A549 (cell line): ENCODE measurements at regions not wholly inside any gene's neighbourhood (a gene's known extent, or its start where the extent isn't known, plus 50 kb on each side); places are given as distances from the start of the nearest gene placed in this dataset.

Experiments
- ATAC-seq, 2 experiments: fragments of 200-7000 bp in 1 of 2; fragments of >200 bp in 1 of 2; cut with Nextera tagmentation in 1 of 2; cut with Tn5 transposase in 1 of 2; 3 replicates each; pipeline versions ENCODE4 v1.8.0 to v1.9.1; 2018 to 2020; ENCODE audit warnings: mild to moderate bottlenecking in 1 of 2, moderate library complexity in 1 of 2
- CTCF ChIA-PET: fragments of 300-600 bp; sonication (Branson Sonifier 250); formaldehyde crosslinking; extraction: SDS; loops from one replicate; lab custom pipeline; 2021; ENCODE audit warnings: antibody characterized with exemption, inconsistent platforms; lab: Yijun Ruan, JAX
- POLR2A ChIA-PET: fragments of 350-600 bp; formaldehyde crosslinking; extraction: SDS; loops from one replicate; lab custom pipeline; 2021; ENCODE audit warnings: antibody characterized with exemption, inconsistent platforms; lab: Yijun Ruan, JAX
- DNase-seq, 2 experiments: peaks; one replicate each; pipeline versions ENCODE4 v3.0.0 to v3.0.0-alpha.2; 2011 to 2016; ENCODE audit warnings: low read depth in 1 of 2, low spot score in 1 of 2
- FAIRE-seq: peaks from 2 replicates; lab custom pipeline; 2011; peaks lifted over from hg19 to GRCh38; lab: Jason Lieb, UNC
- H3K27ac ChIP-seq, 2 experiments: fragments of >200 bp; sonication (Bioruptor Twin); formaldehyde crosslinking; 3 replicates each; pipeline ENCODE4 v1.5.1; 2016 to 2017
- H3K4me1 ChIP-seq: fragments of >200 bp; sonication (Bioruptor Twin); formaldehyde crosslinking; 3 replicates; pipeline ENCODE4 v1.6.1; 2016
- H3K4me2 ChIP-seq: fragments of >200 bp; sonication (Bioruptor Twin); formaldehyde crosslinking; 3 replicates; pipeline ENCODE4 v1.6.1; 2016
- H3K4me3 ChIP-seq: fragments of >200 bp; sonication (Bioruptor Twin); formaldehyde crosslinking; 3 replicates; pipeline ENCODE4 v1.5.1; 2016
- H3K9me3 ChIP-seq: fragments of >200 bp; sonication (Bioruptor Twin); formaldehyde crosslinking; 3 replicates; pipeline ENCODE4 v1.6.1; 2016
- BHLHE40 ChIP-seq: IDR thresholded peaks from 2 replicates; pipeline ENCODE4 v1.6.1; 2012; ENCODE audit warnings: low read depth, low read length, inconsistent platforms
- CBX2 ChIP-seq: fragments of 200-600 bp; sonication (generic); IDR thresholded peaks from 2 replicates; pipeline ENCODE4 v1.6.1; 2016; ENCODE audit warnings: low read depth, mild to moderate bottlenecking, borderline replicate concordance
- CBX8 ChIP-seq: fragments of 200-600 bp; sonication (generic); IDR thresholded peaks from 2 replicates; pipeline ENCODE4 v1.6.1; 2016
- CHD2 ChIP-seq: fragments of 150-350 bp; IDR thresholded peaks from 2 replicates; pipeline ENCODE4 v1.6.1; 2014; ENCODE audit warnings: low read length; ENCODE audit not compliant: partially characterized antibody
- CHD4 ChIP-seq: fragments of 200-600 bp; sonication (generic); IDR thresholded peaks from 2 replicates; pipeline ENCODE4 v1.6.1; 2016; ENCODE audit warnings: antibody characterized with exemption, mild to moderate bottlenecking, borderline replicate concordance
- ESRRA ChIP-seq: fragments of 150-350 bp; IDR thresholded peaks from 2 replicates; pipeline ENCODE4 v1.6.1; 2014; ENCODE audit warnings: mild to moderate bottlenecking, low read length, borderline replicate concordance
- FOSB ChIP-seq: fragments of 250-450 bp; sonication (Bioruptor Pico); IDR thresholded peaks from 2 replicates; pipeline ENCODE4 v1.5.0; 2020; ENCODE audit warnings: mild to moderate bottlenecking, moderate library complexity
- HDAC2 ChIP-seq: fragments of 200-600 bp; sonication (generic); IDR thresholded peaks from 2 replicates; pipeline ENCODE4 v1.6.1; 2016
- JUN ChIP-seq, 2 experiments: fragments of >200 bp; sonication (Bioruptor Twin); formaldehyde crosslinking; IDR thresholded peaks; 2 replicates in 1 of 2; 3 replicates in 1 of 2; pipeline ENCODE4 v1.6.1; 2016 to 2017
- KDM1A ChIP-seq: fragments of 200-600 bp; sonication (generic); IDR thresholded peaks from 2 replicates; pipeline ENCODE4 v1.6.1; 2016; ENCODE audit warnings: low read depth, mild to moderate bottlenecking
- KDM5A ChIP-seq: fragments of 200-600 bp; sonication (generic); IDR thresholded peaks from 2 replicates; pipeline ENCODE4 v1.6.1; 2016; ENCODE audit warnings: antibody characterized with exemption, mild to moderate bottlenecking
- NR3C1 ChIP-seq: fragments of >200 bp; sonication (Bioruptor Twin); formaldehyde crosslinking; IDR thresholded peaks from 3 replicates; pipeline ENCODE4 v1.6.1; 2017
- POLR2A ChIP-seq: IDR thresholded peaks from 2 replicates; pipeline ENCODE4 v1.6.1; 2012; ENCODE audit warnings: mild to moderate bottlenecking, low read length
- RCOR1 ChIP-seq: fragments of 150-350 bp; IDR thresholded peaks from 2 replicates; pipeline ENCODE4 v1.6.1; 2014; ENCODE audit warnings: antibody characterized with exemption, low read length, low read depth
- RNF2 ChIP-seq: fragments of 200-600 bp; sonication (generic); IDR thresholded peaks from 2 replicates; pipeline ENCODE4 v1.6.1; 2016; ENCODE audit warnings: low read depth, mild to moderate bottlenecking, antibody characterized with exemption, moderate library complexity, borderline replicate concordance
- SMC3 ChIP-seq: fragments of >200 bp; sonication (Bioruptor Twin); formaldehyde crosslinking; IDR thresholded peaks from 3 replicates; pipeline ENCODE4 v1.6.1; 2018; ENCODE audit warnings: inconsistent platforms
- TFCP2L1 ChIP-seq: fragments of 250-450 bp; sonication (Bioruptor Pico); IDR thresholded peaks from 2 replicates; pipeline ENCODE4 v1.5.0; 2021; ENCODE audit warnings: mild to moderate bottlenecking
- ZC3H11A ChIP-seq: fragments of 450-650 bp; IDR thresholded peaks from 2 replicates; pipeline ENCODE4 v1.6.1; 2014; ENCODE audit warnings: antibody characterized with exemption, mild to moderate bottlenecking
- WGBS: methylation state at CpG from one replicate; pipeline ENCODE4 v1.1.6; 2017; ENCODE audit errors: missing lambda C conversion rate; 5-methylcytosine and 5-hydroxymethylcytosine counted together
- TF ChIP-seq, protein P1 (sequence below): IDR thresholded peaks from 2 replicates; pipeline ENCODE4 v1.6.1; 2012; ENCODE audit warnings: low read depth, borderline replicate concordance
- TF ChIP-seq, protein P2 (sequence below): IDR thresholded peaks from 2 replicates; pipeline ENCODE4 v1.6.1; 2012
- TF ChIP-seq, protein P3 (sequence below): fragments of 450-650 bp; IDR thresholded peaks from 2 replicates; pipeline ENCODE4 v1.6.1; 2014; ENCODE audit warnings: antibody characterized with exemption

DNA sequence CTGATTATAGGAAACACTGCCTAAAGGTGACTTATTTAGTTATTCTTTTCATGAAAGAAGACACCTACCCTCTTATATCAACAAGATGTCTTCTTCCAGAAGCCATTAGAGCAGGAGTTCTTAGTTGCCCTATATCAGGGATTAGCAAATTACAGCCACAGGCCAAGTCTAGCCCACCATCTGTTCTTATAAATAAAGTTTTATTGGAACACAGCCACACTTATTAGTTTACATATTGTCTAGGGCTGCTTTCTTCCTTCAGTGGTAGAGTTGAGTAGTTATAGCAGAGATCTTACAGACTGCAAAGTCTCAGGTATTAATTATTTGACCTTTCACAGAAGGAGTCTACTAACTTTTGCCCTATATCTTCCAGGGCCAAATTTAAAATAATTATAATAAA, 157.2 kb upstream of the NOCT start:
- FAIRE-seq: no peak
- Histone ChIP-seq H3K9me3 (no peaks in the 10 kb centered on the region), H3K4me1 (no peaks in the 10 kb centered on the region), H3K4me3 (no peak overlapping the region), H3K4me2 (no peak overlapping the region), H3K27ac (no peak overlapping the region)
- ATAC-seq: no peak
- CTCF ChIA-PET: no interaction called here
- POLR2A ChIA-PET: no interaction called here
- DNase-seq: no peak
- TF ChIP-seq CBX2: no peak
- TF ChIP-seq NR3C1: no peak
- no peak for TF ChIP-seq ESRRA
- TF ChIP-seq KDM5A: no peak
- TF ChIP-seq HDAC2: no peak
- TF ChIP-seq KDM1A: no peak
- TF ChIP-seq CHD2: no peak
- TF ChIP-seq, protein P1, sequence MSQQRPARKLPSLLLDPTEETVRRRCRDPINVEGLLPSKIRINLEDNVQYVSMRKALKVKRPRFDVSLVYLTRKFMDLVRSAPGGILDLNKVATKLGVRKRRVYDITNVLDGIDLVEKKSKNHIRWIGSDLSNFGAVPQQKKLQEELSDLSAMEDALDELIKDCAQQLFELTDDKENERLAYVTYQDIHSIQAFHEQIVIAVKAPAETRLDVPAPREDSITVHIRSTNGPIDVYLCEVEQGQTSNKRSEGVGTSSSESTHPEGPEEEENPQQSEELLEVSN: no peak
- TF ChIP-seq, protein P2, sequence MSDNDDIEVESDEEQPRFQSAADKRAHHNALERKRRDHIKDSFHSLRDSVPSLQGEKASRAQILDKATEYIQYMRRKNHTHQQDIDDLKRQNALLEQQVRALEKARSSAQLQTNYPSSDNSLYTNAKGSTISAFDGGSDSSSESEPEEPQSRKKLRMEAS: no peak
- TF ChIP-seq, all 56 proteins: peak for 0

DNA sequence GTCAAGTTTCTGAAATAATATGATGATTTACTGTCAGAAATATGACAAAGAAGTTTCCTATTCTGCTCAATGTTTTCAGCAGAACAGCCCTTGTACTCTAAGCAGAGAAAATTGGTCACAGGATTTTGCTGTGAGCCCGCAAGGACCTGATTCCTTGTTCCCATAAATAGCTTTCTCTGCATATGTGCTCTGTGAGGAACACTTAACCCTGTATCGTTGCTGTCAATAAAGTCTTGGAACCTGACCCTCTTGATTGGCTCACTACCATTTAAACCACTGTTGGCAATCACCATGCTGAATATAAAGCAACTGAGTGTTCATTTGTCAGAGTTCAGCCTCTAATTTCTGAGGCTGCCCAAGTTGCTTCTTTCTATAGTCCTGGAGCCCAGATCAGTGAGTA, 158.2 kb upstream of the NOCT start:
- ChIA-PET CTCF (no interaction called here), POLR2A (no interaction called here)
- TF ChIP-seq BHLHE40: no peak
- TF ChIP-seq, protein P3, sequence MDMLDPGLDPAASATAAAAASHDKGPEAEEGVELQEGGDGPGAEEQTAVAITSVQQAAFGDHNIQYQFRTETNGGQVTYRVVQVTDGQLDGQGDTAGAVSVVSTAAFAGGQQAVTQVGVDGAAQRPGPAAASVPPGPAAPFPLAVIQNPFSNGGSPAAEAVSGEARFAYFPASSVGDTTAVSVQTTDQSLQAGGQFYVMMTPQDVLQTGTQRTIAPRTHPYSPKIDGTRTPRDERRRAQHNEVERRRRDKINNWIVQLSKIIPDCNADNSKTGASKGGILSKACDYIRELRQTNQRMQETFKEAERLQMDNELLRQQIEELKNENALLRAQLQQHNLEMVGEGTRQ: no peak
- TF ChIP-seq ZC3H11A: no peak
- TF ChIP-seq JUN (IDR thresholded peaks at IDR 0.05): no peak
- no peak for TF ChIP-seq TFCP2L1 (CRISPR knock-in tag)
- TF ChIP-seq RCOR1: no peak
- no peak for TF ChIP-seq CHD4
- Histone ChIP-seq H3K27ac (no peak overlapping the region), H3K4me1 (no peaks in the 10 kb centered on the region), H3K4me3 (no peak overlapping the region), H3K9me3 (no peaks in the 10 kb centered on the region), H3K4me2 (no peak overlapping the region)
- no peak for DNase-seq
- 43% methylated on average over 2 of the region's 2 CpGs for WGBS
- no peak for ATAC-seq
- no peak for FAIRE-seq

DNA sequence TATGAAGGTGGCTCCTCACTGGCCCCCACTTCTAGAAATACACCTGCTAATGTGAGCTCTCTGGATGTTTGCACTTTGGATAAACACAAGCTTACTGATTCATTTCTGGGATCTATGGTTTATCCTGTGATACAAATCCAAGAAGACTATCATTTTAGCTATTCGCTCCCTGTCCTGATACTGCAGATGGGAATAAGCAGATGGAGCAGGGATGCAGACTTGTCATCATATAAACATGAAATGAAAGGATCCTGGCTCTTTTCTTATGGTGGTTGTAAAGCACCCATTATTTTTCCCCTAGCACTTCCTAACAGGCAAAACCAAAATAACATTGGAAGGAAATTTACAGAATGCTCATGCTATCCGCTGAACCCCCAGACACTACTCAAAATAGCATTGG, 162.9 kb upstream of the NOCT start:
- ChIA-PET CTCF (interaction anchor here (0.6 to 1.5 kb wide), 2 partner anchors 18 to 52 kb away, joined by 3 to 5 read pairs; no protein-coding TSS in a partner anchor), POLR2A (no interaction called here)
- DNase-seq (no peak), FAIRE-seq (no peak), ATAC-seq (no peak)
- Histone ChIP-seq H3K9me3 (no peaks in the 10 kb centered on the region), H3K4me2 (no peak overlapping the region), H3K4me3 (no peak overlapping the region), H3K4me1 (no peaks in the 10 kb centered on the region)
- TF ChIP-seq SMC3 (no peak), CBX8 (no peak), FOSB (CRISPR knock-in tag) (no peak), POLR2A (no peak), JUN (IDR thresholded peaks at IDR 0.05) (no peak), CHD4 (no peak), RNF2 (no peak)
- TF ChIP-seq, protein P2: no peak
- TF ChIP-seq, all 56 proteins: peak for 0
- no peak overlapping the region for H3K27ac ChIP-seq
- WGBS: 74% methylated on average over 2 of the region's 2 CpGs
